ENCODE measurements at regions not wholly inside any gene's neighbourhood (a gene's known extent, or its start where the extent isn't known, plus 50 kb on each side); places are given as distances from the start of the nearest gene placed in this dataset.

GRCh38 chrX:106392346-106392745 is 219.4 kb upstream of the RADX start:
- TF ChIP-seq CTCF (IDR thresholded peaks at IDR 0.05 in 4 of 5, conservative IDR thresholded peaks at IDR 0.05 in 1 of 5) (no peak), POLR2A (IDR thresholded peaks at IDR 0.05) (no peak)
